ENCODE measurements at regions not wholly inside any gene's neighbourhood (a gene's known extent, or its start where the extent isn't known, plus 50 kb on each side); places are given as distances from the start of the nearest gene placed in this dataset.
"Not testable (repeated sequence)": the region's sequence is repeated elsewhere in the genome, so short reads cannot be mapped to it uniquely, and the experiment has no call there.

GRCh38 chr9:90521811-90522570 is 120.6 kb downstream of the DIRAS2 start:
- CTCF ChIA-PET = no interaction called here
- no peaks in the 10 kb centered on the region for H3K36me3 ChIP-seq (ENCODE audit: insufficient read depth, low read length)
- intact Hi-C loops (cut with DNase I, micrococcal nuclease) = no loop called here
- POLR2A ChIA-PET = no interaction called here
- DNase-seq (no peak), ATAC-seq (ENCODE audit: poor library complexity) (no peak)
- H3K9me3 Mint-ChIP-seq = no peaks in the 10 kb centered on the region
- H3K27me3 ChIP-seq (ENCODE audit: control insufficient read depth in 1 of 2, insufficient read depth in 2 of 2, low read length in 2 of 2) = peaks cover 0 to 9% of the 10 kb centered on the region in 2 experiments
- no peak overlapping the region for H3K27ac Mint-ChIP-seq
- H3K4me1 Mint-ChIP-seq (ENCODE audit: low read depth) = no peaks in the 10 kb centered on the region
- H3K4me3 ChIP-seq (ENCODE audit: low read length) = no peak overlapping the region
- no peaks in the 10 kb centered on the region for H3K36me3 Mint-ChIP-seq (ENCODE audit: low read depth)
- no peak for TF ChIP-seq CTCF (IDR thresholded peaks at IDR 0.05)
- H3K9me3 ChIP-seq (ENCODE audit: control insufficient read depth in 1 of 2, insufficient read depth in 1 of 2, low read length in 2 of 2) = no peaks in the 10 kb centered on the region
- H3K27ac ChIP-seq (ENCODE audit: low read depth in 1 of 2, low read length in 2 of 2) = no peak overlapping the region
- no peaks in the 10 kb centered on the region for H3K4me1 ChIP-seq (ENCODE audit: insufficient read depth, low read length)
- no peak overlapping the region for H3K4me3 Mint-ChIP-seq
- H3K27me3 Mint-ChIP-seq = peaks cover 33% of the 10 kb centered on the region

GRCh38 chr9:90523958-90524357 is 118.7 kb downstream of the DIRAS2 start:
- no peak for TF ChIP-seq CTCF (IDR thresholded peaks at IDR 0.05)
- no peak for ATAC-seq (ENCODE audit: poor library complexity)
- intact Hi-C loops (cut with DNase I, micrococcal nuclease) = no loop called here
- no peak overlapping the region for H3K27ac ChIP-seq (ENCODE audit: low read depth in 1 of 2, low read length in 2 of 2)
- no peaks in the 10 kb centered on the region for H3K9me3 Mint-ChIP-seq
- ChIA-PET POLR2A (no interaction called here), CTCF (interaction anchor here (0.6 kb wide), 1 partner anchor 1936 kb away, joined by 3 read pairs; no protein-coding TSS in a partner anchor)
- no peaks in the 10 kb centered on the region for H3K4me1 Mint-ChIP-seq (ENCODE audit: low read depth)
- peaks cover 0 to 9% of the 10 kb centered on the region in 2 experiments for H3K27me3 ChIP-seq (ENCODE audit: control insufficient read depth in 1 of 2, insufficient read depth in 2 of 2, low read length in 2 of 2)
- DNase-seq = no peak
- peaks cover 37% of the 10 kb centered on the region for H3K27me3 Mint-ChIP-seq
- no peak overlapping the region for H3K27ac Mint-ChIP-seq
- H3K4me3 Mint-ChIP-seq = no peak overlapping the region
- H3K36me3 Mint-ChIP-seq (ENCODE audit: low read depth) = no peaks in the 10 kb centered on the region
- no peak overlapping the region for H3K4me3 ChIP-seq (ENCODE audit: low read length)
- H3K36me3 ChIP-seq (ENCODE audit: insufficient read depth, low read length) = no peaks in the 10 kb centered on the region
- H3K4me1 ChIP-seq (ENCODE audit: insufficient read depth, low read length) = no peaks in the 10 kb centered on the region
- no peaks in the 10 kb centered on the region for H3K9me3 ChIP-seq (ENCODE audit: control insufficient read depth in 1 of 2, insufficient read depth in 1 of 2, low read length in 2 of 2)

- ATAC-seq (ENCODE audit: poor library complexity) = no peak
- Histone ChIP-seq H3K36me3 (ENCODE audit: insufficient read depth, low read length) (no peaks in the 10 kb centered on the region), H3K4me3 (ENCODE audit: low read length) (no peak overlapping the region), H3K27me3 (ENCODE audit: control insufficient read depth in 1 of 2, insufficient read depth in 2 of 2, low read length in 2 of 2) (peaks cover 0 to 9% of the 10 kb centered on the region in 2 experiments), H3K9me3 (ENCODE audit: control insufficient read depth in 1 of 2, insufficient read depth in 1 of 2, low read length in 2 of 2) (no peaks in the 10 kb centered on the region), H3K27ac (ENCODE audit: low read depth in 1 of 2, low read length in 2 of 2) (no peak overlapping the region), H3K4me1 (ENCODE audit: insufficient read depth, low read length) (no peaks in the 10 kb centered on the region)
- ChIA-PET POLR2A (interaction anchor here (0.6 kb wide), 1 partner anchor 13 kb away, joined by 3 read pairs; no protein-coding TSS in a partner anchor), CTCF (no interaction called here)
- H3K27ac Mint-ChIP-seq = no peak overlapping the region
- H3K27me3 Mint-ChIP-seq = peaks cover 40% of the 10 kb centered on the region
- H3K4me1 Mint-ChIP-seq (ENCODE audit: low read depth) = no peaks in the 10 kb centered on the region
- TF ChIP-seq CTCF (IDR thresholded peaks at IDR 0.05) = no peak
- DNase-seq = no peak
- no peak overlapping the region for H3K4me3 Mint-ChIP-seq
- no peaks in the 10 kb centered on the region for H3K36me3 Mint-ChIP-seq (ENCODE audit: low read depth)
- no peaks in the 10 kb centered on the region for H3K9me3 Mint-ChIP-seq
- intact Hi-C loops (cut with DNase I, micrococcal nuclease) = no loop called here
Measured at GRCh38 chr9:90526386-90526785, 116.2 kb downstream of the DIRAS2 start.

- H3K9me3 Mint-ChIP-seq; intact Hi-C loops (cut with DNase I, micrococcal nuclease): not testable (repeated sequence)
Measured at GRCh38 chr9:90536094-90536493, 106.5 kb downstream of the DIRAS2 start.

More at GRCh38 chr9:90536094-90536493, 106.5 kb downstream of the DIRAS2 start:
- POLR2A ChIA-PET; CTCF ChIA-PET; H3K9me3 ChIP-seq (ENCODE audit: control insufficient read depth in 1 of 2, insufficient read depth in 1 of 2, low read length in 2 of 2); H3K4me3 Mint-ChIP-seq; H3K4me3 ChIP-seq (ENCODE audit: low read length); H3K4me1 ChIP-seq (ENCODE audit: insufficient read depth, low read length); H3K27ac Mint-ChIP-seq; H3K36me3 ChIP-seq (ENCODE audit: insufficient read depth, low read length); DNase-seq; H3K4me1 Mint-ChIP-seq (ENCODE audit: low read depth); H3K27ac ChIP-seq (ENCODE audit: low read depth in 1 of 2, low read length in 2 of 2); H3K36me3 Mint-ChIP-seq (ENCODE audit: low read depth); ATAC-seq (ENCODE audit: poor library complexity): not testable (repeated sequence)
- peaks cover 0 to 14% of the 10 kb centered on the region in 2 experiments for H3K27me3 ChIP-seq (ENCODE audit: control insufficient read depth in 1 of 2, insufficient read depth in 2 of 2, low read length in 2 of 2)
- H3K27me3 Mint-ChIP-seq = peaks cover 52% of the 10 kb centered on the region

Measured in CD4-positive, alpha-beta T cell (primary cell).